Mesenchymal stem cell (in vitro differentiated cells and primary cell): ENCODE measurements at regions not wholly inside any gene's neighbourhood (a gene's known extent, or its start where the extent isn't known, plus 50 kb on each side); places are given as distances from the start of the nearest gene placed in this dataset.
A peak's percentile ranks its signal among the peaks of the same experiment; 100 is the strongest.

Experiments used
- DNase-seq: peaks from one replicate; pipeline ENCODE4 v3.0.0-alpha.2; 2013
- H2AFZ ChIP-seq: one replicate; pipeline ENCODE4 v1.6.1; 2013; ENCODE audit warnings: low read depth, mild to moderate bottlenecking, control low read depth, inconsistent platforms, low read length, moderate library complexity
- H2AK5ac ChIP-seq: 2 replicates; pipeline ENCODE4 v1.6.1; 2013; ENCODE audit warnings: low read length, moderate library complexity, mild to moderate bottlenecking, inconsistent platforms; ENCODE audit not compliant: severe bottlenecking
- H2BK120ac ChIP-seq: one replicate; pipeline ENCODE4 v1.6.1; 2013; ENCODE audit warnings: low read depth, mild to moderate bottlenecking, inconsistent platforms, low read length, moderate library complexity
- H2BK12ac ChIP-seq, 2 experiments: one replicate each; pipeline ENCODE4 v1.6.1; 2013; ENCODE audit warnings: inconsistent platforms in 2 of 2, low read length in 2 of 2, mild to moderate bottlenecking in 2 of 2, moderate library complexity in 2 of 2, control low read depth in 1 of 2
- H2BK15ac ChIP-seq: one replicate; pipeline ENCODE4 v1.6.1; 2013; ENCODE audit warnings: mild to moderate bottlenecking, low read depth, inconsistent platforms; ENCODE audit not compliant: poor library complexity, severe bottlenecking
- H2BK5ac ChIP-seq: 2 replicates; pipeline ENCODE4 v1.6.1; 2013; ENCODE audit warnings: low read depth, mild to moderate bottlenecking, low read length, control low read depth, inconsistent platforms; ENCODE audit not compliant: poor library complexity, severe bottlenecking
- H3K14ac ChIP-seq, 2 experiments: one replicate each; pipeline ENCODE4 v1.6.1; 2013; ENCODE audit warnings: inconsistent platforms in 2 of 2, low read length in 2 of 2, control low read depth in 1 of 2, mild to moderate bottlenecking in 1 of 2, moderate library complexity in 1 of 2
- H3K18ac ChIP-seq, 2 experiments: one replicate each; pipeline ENCODE4 v1.6.1; 2013; ENCODE audit warnings: inconsistent platforms in 2 of 2, low read length in 2 of 2, control low read depth in 1 of 2, low read depth in 1 of 2, mild to moderate bottlenecking in 1 of 2
- H3K23ac ChIP-seq, 2 experiments: one replicate each; pipeline ENCODE4 v1.6.1; 2013; ENCODE audit warnings: inconsistent platforms in 2 of 2, low read length in 2 of 2, mild to moderate bottlenecking in 2 of 2, moderate library complexity in 2 of 2, control low read depth in 1 of 2
- H3K27ac ChIP-seq: 2 replicates; pipeline ENCODE4 v1.5.1; 2013; ENCODE audit warnings: mild to moderate bottlenecking, moderate library complexity, low read length, control low read depth, inconsistent platforms; ENCODE audit not compliant: poor library complexity, severe bottlenecking
- H3K27me3 ChIP-seq, 2 experiments: 2 replicates each; pipeline versions ENCODE4 v1.6.1 to v1.7.0; 2013; ENCODE audit warnings: low read length in 2 of 2, mild to moderate bottlenecking in 2 of 2, moderate library complexity in 2 of 2, control low read depth in 1 of 2, inconsistent platforms in 1 of 2; ENCODE audit not compliant: control insufficient read depth in 1 of 2, insufficient read depth in 1 of 2
- H3K36me3 ChIP-seq, 2 experiments: 2 replicates each; pipeline versions ENCODE4 v1.6.1 to v1.7.0; 2013; ENCODE audit warnings: low read length in 2 of 2, control low read depth in 1 of 2, inconsistent platforms in 1 of 2, low read depth in 1 of 2, mild to moderate bottlenecking in 1 of 2; ENCODE audit not compliant: insufficient read depth in 2 of 2, control insufficient read depth in 1 of 2
- H3K4ac ChIP-seq, 2 experiments: one replicate each; pipeline ENCODE4 v1.6.1; 2013; ENCODE audit warnings: inconsistent platforms in 2 of 2, low read length in 2 of 2, mild to moderate bottlenecking in 2 of 2, moderate library complexity in 2 of 2, control low read depth in 1 of 2, low read depth in 1 of 2
- H3K4me1 ChIP-seq: 2 replicates; pipeline ENCODE4 v1.6.1; 2013; ENCODE audit warnings: low read depth, low read length, control low read depth; ENCODE audit not compliant: control insufficient read depth, insufficient read depth
- H3K4me2 ChIP-seq: 2 replicates; pipeline ENCODE4 v1.6.1; 2013; ENCODE audit warnings: low read length, mild to moderate bottlenecking, inconsistent platforms; ENCODE audit not compliant: poor library complexity, severe bottlenecking
- H3K4me3 ChIP-seq, 2 experiments: 2 replicates each; pipeline versions ENCODE4 v1.5.1 to v1.7.0; 2013; ENCODE audit warnings: low read length in 2 of 2, mild to moderate bottlenecking in 2 of 2, control low read depth in 1 of 2, low read depth in 1 of 2; ENCODE audit not compliant: insufficient read depth in 1 of 2
- H3K79me1 ChIP-seq: replicated peaks from 2 replicates; pipeline ENCODE4 v1.6.1; 2013; ENCODE audit warnings: mild to moderate bottlenecking, control low read depth, low read length, inconsistent platforms; ENCODE audit not compliant: poor library complexity, severe bottlenecking
- H3K9ac ChIP-seq: 2 replicates; pipeline ENCODE4 v1.7.0; 2013; ENCODE audit warnings: mild to moderate bottlenecking, low read length, moderate library complexity
- H3K9me3 ChIP-seq: 2 replicates; pipeline ENCODE4 v1.7.0; 2013; ENCODE audit warnings: mild to moderate bottlenecking, low read length; ENCODE audit not compliant: control insufficient read depth
- H4K8ac ChIP-seq: one replicate; pipeline ENCODE4 v1.6.1; 2013; ENCODE audit warnings: inconsistent platforms, mild to moderate bottlenecking, low read length, moderate library complexity
- H4K91ac ChIP-seq: one replicate; pipeline ENCODE4 v1.6.1; 2013; ENCODE audit warnings: mild to moderate bottlenecking, low read length, inconsistent platforms
- WGBS: methylation state at CpG from one replicate; pipeline ENCODE4 v1.1.7; 2013; ENCODE audit warnings: mixed read lengths; 5-methylcytosine and 5-hydroxymethylcytosine counted together

GRCh38 chr5:106691701-106692100, 979.0 kb downstream of the EFNA5 start:
- H3K4me3 ChIP-seq, result no peak overlapping the region
- H4K8ac ChIP-seq, result no peak overlapping the region
- no peaks in the 10 kb centered on the region for H3K4me1 ChIP-seq
- no peak overlapping the region for H3K4me2 ChIP-seq
- DNase-seq, result peak; percentile 3
- no peak overlapping the region for H2BK5ac ChIP-seq
- H3K9ac ChIP-seq, result no peak overlapping the region
- no peaks in the 10 kb centered on the region for H3K79me1 ChIP-seq
- H3K27ac ChIP-seq, result no peak overlapping the region
- H2BK12ac ChIP-seq, result no peak overlapping the region
- WGBS, result 26% methylated on average over 2 of the region's 2 CpGs
- no peak overlapping the region for H3K4ac ChIP-seq
- no peaks in the 10 kb centered on the region for H3K36me3 ChIP-seq
- no peak overlapping the region for H2BK15ac ChIP-seq
- H3K14ac ChIP-seq, result no peak overlapping the region
- H2AFZ ChIP-seq, result no peak overlapping the region
- no peaks in the 10 kb centered on the region for H3K27me3 ChIP-seq
- no peak overlapping the region for H4K91ac ChIP-seq
- H2BK120ac ChIP-seq, result no peak overlapping the region
- no peak overlapping the region for H3K23ac ChIP-seq
- no peak overlapping the region for H3K18ac ChIP-seq
- no peak overlapping the region for H2AK5ac ChIP-seq
- no peaks in the 10 kb centered on the region for H3K9me3 ChIP-seq

GRCh38 chr5:106690585-106690984, 980.2 kb downstream of the EFNA5 start:
- Histone ChIP-seq H3K9me3 (no peaks in the 10 kb centered on the region), H3K27ac (no peak overlapping the region), H3K14ac (no peak overlapping the region), H2BK5ac (no peak overlapping the region), H4K8ac (no peak overlapping the region), H3K23ac (no peak overlapping the region), H3K27me3 (no peaks in the 10 kb centered on the region), H2AFZ (no peak overlapping the region), H3K4me1 (no peaks in the 10 kb centered on the region), H3K79me1 (no peaks in the 10 kb centered on the region), H2BK120ac (no peak overlapping the region), H3K4me2 (no peak overlapping the region), H2AK5ac (no peak overlapping the region), H4K91ac (no peak overlapping the region), H3K4ac (no peak overlapping the region), H2BK12ac (no peak overlapping the region), H3K4me3 (no peak overlapping the region), H3K36me3 (no peaks in the 10 kb centered on the region), H3K18ac (no peak overlapping the region), H3K9ac (no peak overlapping the region), H2BK15ac (no peak overlapping the region)
- no CpG with 5 or more reads among the region's 1 CpG for WGBS
- no peak for DNase-seq

GRCh38 chr5:106680330-106680729, 990.4 kb downstream of the EFNA5 start:
- DNase-seq, result no peak
- H2BK12ac ChIP-seq, result no peak overlapping the region
- H3K4me3 ChIP-seq, result peak overlapping the region in 1 of 2 experiments; percentile 55
- H2AFZ ChIP-seq, result no peak overlapping the region
- no peaks in the 10 kb centered on the region for H3K27me3 ChIP-seq
- H3K14ac ChIP-seq, result no peak overlapping the region
- H3K36me3 ChIP-seq, result no peaks in the 10 kb centered on the region
- WGBS, result 80% methylated on average over 1 of the region's 1 CpG
- no peak overlapping the region for H3K4ac ChIP-seq
- no peak overlapping the region for H2BK120ac ChIP-seq
- H3K18ac ChIP-seq, result no peak overlapping the region
- no peaks in the 10 kb centered on the region for H3K4me1 ChIP-seq
- no peak overlapping the region for H2AK5ac ChIP-seq
- no peak overlapping the region for H4K91ac ChIP-seq
- H3K9ac ChIP-seq, result peak overlapping the region; percentile 76
- H2BK15ac ChIP-seq, result no peak overlapping the region
- no peak overlapping the region for H3K23ac ChIP-seq
- H3K4me2 ChIP-seq, result no peak overlapping the region
- H4K8ac ChIP-seq, result no peak overlapping the region
- no peaks in the 10 kb centered on the region for H3K79me1 ChIP-seq
- no peak overlapping the region for H2BK5ac ChIP-seq
- no peak overlapping the region for H3K27ac ChIP-seq
- H3K9me3 ChIP-seq, result no peaks in the 10 kb centered on the region

GRCh38 chr5:106677057-106677456, 993.7 kb downstream of the EFNA5 start:
- Histone ChIP-seq H3K79me1 (no peaks in the 10 kb centered on the region), H2BK120ac (no peak overlapping the region), H2BK5ac (no peak overlapping the region), H3K4ac (no peak overlapping the region), H3K14ac (no peak overlapping the region), H4K91ac (no peak overlapping the region), H3K9me3 (no peaks in the 10 kb centered on the region), H2AFZ (no peak overlapping the region), H3K4me1 (no peaks in the 10 kb centered on the region), H3K9ac (no peak overlapping the region), H3K18ac (no peak overlapping the region), H3K27ac (no peak overlapping the region), H3K27me3 (no peaks in the 10 kb centered on the region), H3K23ac (no peak overlapping the region), H2AK5ac (no peak overlapping the region), H2BK15ac (no peak overlapping the region), H3K4me3 (no peak overlapping the region), H3K36me3 (no peaks in the 10 kb centered on the region), H3K4me2 (no peak overlapping the region), H2BK12ac (no peak overlapping the region), H4K8ac (no peak overlapping the region)
- no CpG with 5 or more reads among the region's 1 CpG for WGBS
- DNase-seq, result no peak
